ENCODE measurements at regions not wholly inside any gene's neighbourhood (a gene's known extent, or its start where the extent isn't known, plus 50 kb on each side); places are given as distances from the start of the nearest gene placed in this dataset.

- DNase-seq = no peak
- Histone ChIP-seq H3K27ac (no peak overlapping the region), H3K36me3 (no peaks in the 10 kb centered on the region), H3K4me1 (no peaks in the 10 kb centered on the region), H3K27me3 (no peaks in the 10 kb centered on the region), H3K4me3 (no peak overlapping the region), H3K9me3 (no peaks in the 10 kb centered on the region)
- intact Hi-C loops (cut with DNase I; ENCODE audit: low total_unique reads) (no loop called here), in situ Hi-C loops (cut with MboI; ENCODE audit: low pct_ligation_motif_present in 1 of 4, low pct_unique_long_range_greater_than_20kb in 1 of 4, low sequenced_read_pairs in 3 of 4) (no loop called here)
- 64 to 100% methylated on average over 1 to 3 of the region's 3 CpGs for WGBS, 2 donors (ENCODE audit: low coverage in 1 of 2)
- TF ChIP-seq CTCF (IDR thresholded peaks at IDR 0.05) = no peak
- TF ChIP-seq POLR2AphosphoS5 (IDR thresholded peaks at IDR 0.05) = no peak
- no peak for TF ChIP-seq POLR2A (IDR thresholded peaks at IDR 0.05)
- TF ChIP-seq EP300 (IDR thresholded peaks at IDR 0.05; ENCODE audit: low read depth) = no peak
Measured at GRCh38 chr4:167419468-167420140, 185.3 kb upstream of the SPOCK3 start.

GRCh38 chr4:167421201-167421600, 186.9 kb upstream of the SPOCK3 start:
- DNase-seq = no peak
- H3K27ac ChIP-seq = no peak overlapping the region
- no peak overlapping the region for H3K4me3 ChIP-seq
- H3K4me1 ChIP-seq = no peaks in the 10 kb centered on the region
- no peaks in the 10 kb centered on the region for H3K9me3 ChIP-seq
- in situ Hi-C loops (cut with MboI; ENCODE audit: low pct_ligation_motif_present in 1 of 4, low pct_unique_long_range_greater_than_20kb in 1 of 4, low sequenced_read_pairs in 3 of 4) (no loop called here), intact Hi-C loops (cut with DNase I; ENCODE audit: low total_unique reads) (no loop called here)
- 18 to 31% methylated on average over 1 of the region's 1 CpG for WGBS, 2 donors (ENCODE audit: low coverage in 1 of 2)
- H3K27me3 ChIP-seq = no peaks in the 10 kb centered on the region
- no peaks in the 10 kb centered on the region for H3K36me3 ChIP-seq
- TF ChIP-seq POLR2AphosphoS5 (IDR thresholded peaks at IDR 0.05) = no peak
- TF ChIP-seq POLR2A (IDR thresholded peaks at IDR 0.05) = no peak
- TF ChIP-seq EP300 (IDR thresholded peaks at IDR 0.05; ENCODE audit: low read depth) = no peak
- no peak for TF ChIP-seq CTCF (IDR thresholded peaks at IDR 0.05)

- no peak overlapping the region for H3K4me3 ChIP-seq
- in situ Hi-C loops (cut with MboI; ENCODE audit: low pct_ligation_motif_present in 1 of 4, low pct_unique_long_range_greater_than_20kb in 1 of 4, low sequenced_read_pairs in 3 of 4) (no loop called here), intact Hi-C loops (cut with DNase I; ENCODE audit: low total_unique reads) (no loop called here)
- H3K36me3 ChIP-seq = no peaks in the 10 kb centered on the region
- H3K4me1 ChIP-seq = no peaks in the 10 kb centered on the region
- H3K9me3 ChIP-seq = no peaks in the 10 kb centered on the region
- H3K27me3 ChIP-seq = no peaks in the 10 kb centered on the region
- no peak for TF ChIP-seq CTCF (IDR thresholded peaks at IDR 0.05)
- TF ChIP-seq EP300 (IDR thresholded peaks at IDR 0.05; ENCODE audit: low read depth) = no peak
- no peak for TF ChIP-seq POLR2A (IDR thresholded peaks at IDR 0.05)
- no peak for TF ChIP-seq POLR2AphosphoS5 (IDR thresholded peaks at IDR 0.05)
- H3K27ac ChIP-seq = no peak overlapping the region
- DNase-seq = no peak
- 72 to 83% methylated on average over 2 to 7 of the region's 7 CpGs for WGBS, 2 donors (ENCODE audit: low coverage in 1 of 2)
Measured at GRCh38 chr4:167424341-167425256, 190.3 kb upstream of the SPOCK3 start.

GRCh38 chr4:167428156-167428555, 193.9 kb upstream of the SPOCK3 start:
- H3K9me3 ChIP-seq = no peaks in the 10 kb centered on the region
- no peak overlapping the region for H3K4me3 ChIP-seq
- H3K4me1 ChIP-seq = no peaks in the 10 kb centered on the region
- WGBS, 2 donors (ENCODE audit: low coverage in 1 of 2) = 60 to 71% methylated on average over 5 of the region's 5 CpGs
- in situ Hi-C loops (cut with MboI; ENCODE audit: low pct_ligation_motif_present in 1 of 4, low pct_unique_long_range_greater_than_20kb in 1 of 4, low sequenced_read_pairs in 3 of 4) (no loop called here), intact Hi-C loops (cut with DNase I; ENCODE audit: low total_unique reads) (no loop called here)
- TF ChIP-seq EP300 (IDR thresholded peaks at IDR 0.05; ENCODE audit: low read depth) = no peak
- TF ChIP-seq POLR2A (IDR thresholded peaks at IDR 0.05) = no peak
- TF ChIP-seq POLR2AphosphoS5 (IDR thresholded peaks at IDR 0.05) = no peak
- no peak for TF ChIP-seq CTCF (IDR thresholded peaks at IDR 0.05)
- no peak overlapping the region for H3K27ac ChIP-seq
- H3K36me3 ChIP-seq = no peaks in the 10 kb centered on the region
- no peak for DNase-seq
- H3K27me3 ChIP-seq = no peaks in the 10 kb centered on the region

Data from transverse colon (tissue), 4 donors.